Suprapubic skin (tissue), 3 donors: ENCODE measurements at regions not wholly inside any gene's neighbourhood (a gene's known extent, or its start where the extent isn't known, plus 50 kb on each side); places are given as distances from the start of the nearest gene placed in this dataset.

Experiments
- POLR2A ChIP-seq, 2 donors: fragments of 450-650 bp; IDR thresholded peaks; one replicate each; pipeline ENCODE4 v1.6.1; 2017; ENCODE audit warnings: antibody characterized with exemption in 2 of 2, mild to moderate bottlenecking in 2 of 2, moderate library complexity in 2 of 2
- TF ChIP-seq, protein P1 (sequence below), 2 donors: fragments of 200-600 bp in 1 of 2; fragments of 450-650 bp in 1 of 2; sonication (generic) in 1 of 2; IDR thresholded peaks; one replicate each; pipeline ENCODE4 v1.5.1; 2016 to 2019; ENCODE audit warnings: antibody characterized with exemption in 2 of 2, mild to moderate bottlenecking in 1 of 2, moderate library complexity in 1 of 2

DNA sequence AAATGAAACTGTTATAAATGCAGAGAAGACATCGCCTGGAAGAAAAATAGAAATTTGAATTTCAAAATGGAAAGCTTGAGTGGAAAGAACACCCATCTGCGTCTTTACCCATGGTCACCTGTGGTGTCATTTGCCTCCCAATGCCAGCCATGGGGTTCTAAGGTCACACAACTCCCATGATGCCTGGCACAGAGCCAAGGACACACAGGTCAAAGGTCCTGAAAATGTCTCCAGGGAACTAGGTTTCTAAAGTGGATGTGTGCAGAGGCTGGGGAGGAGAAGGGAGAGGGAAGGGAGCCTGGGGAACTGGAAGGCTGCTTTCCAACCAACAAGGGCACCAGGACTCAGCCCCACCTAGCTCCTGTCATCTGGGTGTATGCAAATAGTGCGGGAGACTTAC, 724.0 kb upstream of the TMEM132C start:
- TF ChIP-seq, protein P1, sequence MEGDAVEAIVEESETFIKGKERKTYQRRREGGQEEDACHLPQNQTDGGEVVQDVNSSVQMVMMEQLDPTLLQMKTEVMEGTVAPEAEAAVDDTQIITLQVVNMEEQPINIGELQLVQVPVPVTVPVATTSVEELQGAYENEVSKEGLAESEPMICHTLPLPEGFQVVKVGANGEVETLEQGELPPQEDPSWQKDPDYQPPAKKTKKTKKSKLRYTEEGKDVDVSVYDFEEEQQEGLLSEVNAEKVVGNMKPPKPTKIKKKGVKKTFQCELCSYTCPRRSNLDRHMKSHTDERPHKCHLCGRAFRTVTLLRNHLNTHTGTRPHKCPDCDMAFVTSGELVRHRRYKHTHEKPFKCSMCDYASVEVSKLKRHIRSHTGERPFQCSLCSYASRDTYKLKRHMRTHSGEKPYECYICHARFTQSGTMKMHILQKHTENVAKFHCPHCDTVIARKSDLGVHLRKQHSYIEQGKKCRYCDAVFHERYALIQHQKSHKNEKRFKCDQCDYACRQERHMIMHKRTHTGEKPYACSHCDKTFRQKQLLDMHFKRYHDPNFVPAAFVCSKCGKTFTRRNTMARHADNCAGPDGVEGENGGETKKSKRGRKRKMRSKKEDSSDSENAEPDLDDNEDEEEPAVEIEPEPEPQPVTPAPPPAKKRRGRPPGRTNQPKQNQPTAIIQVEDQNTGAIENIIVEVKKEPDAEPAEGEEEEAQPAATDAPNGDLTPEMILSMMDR (IDR thresholded peaks at IDR 0.05), result no peak
- no peak for TF ChIP-seq POLR2A (IDR thresholded peaks at IDR 0.05)
